CD8-positive, alpha-beta memory T cell (primary cell): ENCODE measurements at regions not wholly inside any gene's neighbourhood (a gene's known extent, or its start where the extent isn't known, plus 50 kb on each side); places are given as distances from the start of the nearest gene placed in this dataset.

ENCODE experiments used
- CTCF ChIA-PET: fragments of 350-600 bp; sonication (Branson Sonifier 250); formaldehyde crosslinking; loops from one replicate; lab custom pipeline; 2021; ENCODE audit warnings: antibody characterized with exemption; lab: Charles Lee
- POLR2A ChIA-PET: fragments of 350-600 bp; sonication (Branson Sonifier 250); formaldehyde crosslinking; loops from one replicate; lab custom pipeline; 2021; ENCODE audit warnings: antibody characterized with exemption; lab: Charles Lee
- DNase-seq, 5 donors: peaks; one replicate each; pipeline versions ENCODE4 v3.0.0 to v3.0.0-alpha.2; 2020 to 2022; ENCODE audit warnings: mixed read lengths in 1 of 5
- H3K27ac ChIP-seq: one replicate; pipeline ENCODE4 v1.7.0; 2013; ENCODE audit warnings: low read depth, mild to moderate bottlenecking, low read length, moderate library complexity
- H3K27me3 ChIP-seq: 2 replicates; pipeline ENCODE4 v1.7.0; 2013; ENCODE audit warnings: low read length, mild to moderate bottlenecking; ENCODE audit not compliant: insufficient read depth, poor library complexity, severe bottlenecking
- H3K36me3 ChIP-seq: 2 replicates; pipeline ENCODE4 v1.7.0; 2013; ENCODE audit warnings: mild to moderate bottlenecking, low read length, moderate library complexity; ENCODE audit not compliant: insufficient read depth
- H3K4me1 ChIP-seq: 2 replicates; pipeline ENCODE4 v1.7.0; 2013; ENCODE audit warnings: mild to moderate bottlenecking, low read length, moderate library complexity; ENCODE audit not compliant: insufficient read depth
- H3K4me3 ChIP-seq: 2 replicates; pipeline ENCODE4 v1.7.0; 2013; ENCODE audit warnings: mild to moderate bottlenecking, low read length
- H3K9me3 ChIP-seq: 2 replicates; pipeline ENCODE4 v1.7.0; 2013; ENCODE audit warnings: mild to moderate bottlenecking, low read length
- H3K27ac Mint-ChIP-seq, 8 donors: one replicate each; pipeline ENCODE4 v1.8.0; 2020 to 2021; ENCODE audit warnings: mixed read lengths in 8 of 8, mild to moderate bottlenecking in 6 of 8, inconsistent platforms in 3 of 8, moderate library complexity in 3 of 8
- H3K27me3 Mint-ChIP-seq, 2 donors: one replicate each; pipeline ENCODE4 v1.8.0; 2020 to 2021; ENCODE audit warnings: mixed read lengths in 2 of 2, mild to moderate bottlenecking in 1 of 2, moderate library complexity in 1 of 2
- H3K36me3 Mint-ChIP-seq, 3 donors: one replicate each; pipeline ENCODE4 v1.8.0; 2020 to 2021; ENCODE audit warnings: mixed read lengths in 3 of 3, inconsistent platforms in 1 of 3, mild to moderate bottlenecking in 1 of 3
- H3K4me1 Mint-ChIP-seq, 3 donors: one replicate each; pipeline ENCODE4 v1.8.0; 2020 to 2021; ENCODE audit warnings: mixed read lengths in 3 of 3, inconsistent platforms in 1 of 3, mild to moderate bottlenecking in 1 of 3
- H3K4me3 Mint-ChIP-seq, 7 donors: one replicate each; pipeline ENCODE4 v1.8.0; 2020 to 2021; ENCODE audit warnings: mixed read lengths in 7 of 7, mild to moderate bottlenecking in 6 of 7, moderate library complexity in 4 of 7, inconsistent platforms in 2 of 7
- H3K9me3 Mint-ChIP-seq, 5 donors: one replicate each; pipeline ENCODE4 v1.8.0; 2020 to 2022; ENCODE audit warnings: mixed read lengths in 5 of 5, mild to moderate bottlenecking in 3 of 5, moderate library complexity in 2 of 5, inconsistent platforms in 1 of 5

DNA sequence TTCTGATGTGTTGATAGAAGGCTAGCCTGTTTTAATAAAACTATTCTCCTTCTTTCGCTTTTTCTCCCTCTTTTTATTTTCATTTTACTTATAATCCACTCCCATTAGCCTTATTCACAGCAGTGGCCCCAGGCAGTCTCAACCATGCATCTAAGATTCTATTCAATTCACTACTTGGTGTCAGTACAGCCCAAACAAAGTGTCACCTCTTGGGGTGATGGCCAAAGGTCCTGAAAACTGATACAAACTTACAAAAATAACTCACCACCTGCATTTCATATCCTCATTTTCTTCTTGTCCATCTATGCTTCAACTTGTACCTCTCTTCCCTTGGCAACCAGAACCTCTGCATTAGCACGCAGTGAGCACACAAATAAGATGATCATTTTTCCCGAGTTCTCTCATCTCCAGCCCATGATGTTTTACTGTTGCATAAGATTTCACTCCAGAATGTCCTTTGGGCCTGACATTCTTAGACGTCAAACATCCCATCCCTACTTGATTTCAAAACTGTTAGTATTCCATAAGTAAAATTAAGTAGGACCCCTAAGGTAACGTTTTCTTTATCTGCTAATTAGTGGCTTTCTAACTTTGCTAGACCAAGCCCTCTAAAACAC, 559.3 kb upstream of the TNP1 start:
- Mint-ChIP-seq H3K27me3 (peaks cover 0 to 4% of the 10 kb centered on the region in 2 donors), H3K9me3 (peaks cover 0 to 2% (median 0%) of the 10 kb centered on the region in 5 donors), H3K4me3 (no peak overlapping the region), H3K27ac (no peak overlapping the region), H3K4me1 (no peaks in the 10 kb centered on the region), H3K36me3 (peaks cover 0 to 7% (median 0%) of the 10 kb centered on the region in 3 donors)
- no peaks in the 10 kb centered on the region for H3K4me1 ChIP-seq
- ChIA-PET POLR2A (no interaction called here), CTCF (no interaction called here)
- H3K27ac ChIP-seq: no peak overlapping the region
- H3K9me3 ChIP-seq: no peaks in the 10 kb centered on the region
- DNase-seq: no peak
- H3K36me3 ChIP-seq: no peaks in the 10 kb centered on the region
- H3K27me3 ChIP-seq: no peaks in the 10 kb centered on the region
- no peak overlapping the region for H3K4me3 ChIP-seq

DNA sequence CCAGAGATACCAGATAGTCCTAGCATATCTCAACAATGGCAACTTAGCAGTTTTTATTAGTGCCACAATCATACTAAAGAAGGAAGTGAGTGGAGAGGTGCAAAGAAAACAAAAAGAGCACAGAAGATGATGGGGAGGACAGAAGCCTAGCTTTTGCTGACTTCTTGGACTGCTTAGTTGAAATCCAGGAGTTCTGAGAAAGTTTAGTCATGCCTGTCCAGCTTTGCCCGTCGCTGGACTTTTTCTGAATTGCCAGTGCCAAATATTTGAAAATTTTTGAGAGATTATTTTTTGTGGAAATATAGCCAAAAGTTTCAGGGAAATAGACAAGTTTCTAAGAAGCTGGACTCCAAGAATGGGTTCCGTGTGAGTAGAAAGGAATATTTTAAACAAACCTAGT, 558.7 kb upstream of the TNP1 start:
- Mint-ChIP-seq H3K4me3 (no peak overlapping the region), H3K36me3 (peaks cover 0 to 7% (median 0%) of the 10 kb centered on the region in 3 donors), H3K9me3 (peaks cover 0 to 2% (median 0%) of the 10 kb centered on the region in 5 donors), H3K4me1 (no peaks in the 10 kb centered on the region), H3K27ac (no peak overlapping the region), H3K27me3 (peaks cover 0 to 4% of the 10 kb centered on the region in 2 donors)
- Histone ChIP-seq H3K36me3 (no peaks in the 10 kb centered on the region), H3K9me3 (no peaks in the 10 kb centered on the region), H3K27ac (no peak overlapping the region), H3K27me3 (no peaks in the 10 kb centered on the region), H3K4me1 (no peaks in the 10 kb centered on the region), H3K4me3 (no peak overlapping the region)
- ChIA-PET CTCF (no interaction called here), POLR2A (no interaction called here)
- no peak for DNase-seq

DNA sequence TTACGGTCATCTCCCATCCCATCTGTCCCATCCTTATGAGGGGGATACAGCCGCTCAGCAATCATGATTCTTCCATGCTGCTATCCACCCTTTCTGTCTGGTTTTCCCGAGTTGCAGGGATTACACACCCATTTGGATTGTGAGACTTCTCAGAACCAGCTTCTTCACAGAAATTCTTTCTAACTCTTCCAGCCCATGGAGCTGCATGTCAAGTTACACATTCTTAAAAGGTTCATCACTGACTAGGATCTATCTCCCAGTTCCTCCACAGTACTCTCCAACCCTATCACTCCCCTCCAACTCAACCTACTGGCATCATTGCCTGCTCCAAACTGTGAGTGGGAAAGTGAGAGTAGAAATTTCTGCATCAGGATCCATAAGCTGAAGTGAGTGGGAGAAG, 558.2 kb upstream of the TNP1 start:
- Histone ChIP-seq H3K27me3 (no peaks in the 10 kb centered on the region), H3K27ac (no peak overlapping the region), H3K4me3 (no peak overlapping the region), H3K9me3 (no peaks in the 10 kb centered on the region), H3K36me3 (no peaks in the 10 kb centered on the region), H3K4me1 (no peaks in the 10 kb centered on the region)
- H3K27ac Mint-ChIP-seq: no peak overlapping the region
- H3K4me1 Mint-ChIP-seq: no peaks in the 10 kb centered on the region
- peaks cover 1 to 4% of the 10 kb centered on the region in 2 donors for H3K27me3 Mint-ChIP-seq
- peaks cover 0 to 7% (median 0%) of the 10 kb centered on the region in 3 donors for H3K36me3 Mint-ChIP-seq
- POLR2A ChIA-PET: no interaction called here
- no peak overlapping the region for H3K4me3 Mint-ChIP-seq
- H3K9me3 Mint-ChIP-seq: peaks cover 0 to 2% (median 0%) of the 10 kb centered on the region in 5 donors
- CTCF ChIA-PET: no interaction called here
- DNase-seq: no peak

DNA sequence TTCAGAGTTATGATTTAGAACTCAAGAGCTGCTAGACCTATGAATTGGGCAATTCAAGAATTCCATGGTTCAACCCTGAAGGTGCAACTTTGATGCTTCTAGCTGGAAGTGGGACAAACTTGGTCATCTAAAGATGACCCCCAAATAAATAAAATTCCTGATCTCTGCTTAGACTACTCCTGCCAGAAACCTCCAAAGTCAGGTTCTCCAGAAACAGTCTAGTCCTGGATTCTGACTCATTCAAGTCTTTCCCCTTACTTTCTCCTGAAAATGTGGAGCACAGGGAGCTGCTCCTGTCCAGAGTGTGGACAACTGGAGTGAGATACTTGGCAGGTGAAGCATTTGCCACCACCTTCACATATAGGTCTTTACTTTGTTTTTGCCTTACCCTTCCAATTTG, 557.7 kb upstream of the TNP1 start:
- Histone ChIP-seq H3K36me3 (no peaks in the 10 kb centered on the region), H3K27ac (no peak overlapping the region), H3K4me1 (no peaks in the 10 kb centered on the region), H3K27me3 (no peaks in the 10 kb centered on the region), H3K9me3 (no peaks in the 10 kb centered on the region), H3K4me3 (no peak overlapping the region)
- no peak for DNase-seq
- Mint-ChIP-seq H3K4me3 (no peak overlapping the region), H3K4me1 (no peaks in the 10 kb centered on the region), H3K27me3 (peaks cover 1 to 4% of the 10 kb centered on the region in 2 donors), H3K36me3 (peaks cover 0 to 8% (median 0%) of the 10 kb centered on the region in 3 donors), H3K9me3 (peaks cover 0 to 2% (median 0%) of the 10 kb centered on the region in 5 donors), H3K27ac (no peak overlapping the region)
- CTCF ChIA-PET: no interaction called here
- POLR2A ChIA-PET: no interaction called here

DNA sequence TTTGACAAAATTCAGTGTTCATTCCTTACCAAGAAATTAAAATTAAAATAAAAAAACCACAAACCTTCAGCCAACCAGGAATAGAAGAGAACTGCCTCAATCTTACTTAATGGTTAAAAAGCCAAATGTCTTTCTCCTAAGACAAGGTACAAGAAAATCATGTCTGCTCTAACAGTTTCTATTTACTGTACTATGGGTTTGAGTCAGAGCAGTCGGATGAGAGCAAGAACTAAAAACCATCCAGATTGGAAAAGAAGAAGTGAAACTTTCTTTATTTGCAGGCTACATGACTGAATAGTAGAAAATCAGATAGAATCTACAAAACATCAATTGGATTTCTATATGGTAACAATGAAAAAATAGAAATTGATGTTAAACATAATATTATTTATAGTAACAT, 555.5 kb upstream of the TNP1 start:
- CTCF ChIA-PET: no interaction called here
- H3K4me1 Mint-ChIP-seq: no peaks in the 10 kb centered on the region
- H3K27ac Mint-ChIP-seq: no peak overlapping the region
- H3K9me3 Mint-ChIP-seq: peaks cover 0 to 2% (median 0%) of the 10 kb centered on the region in 5 donors
- H3K27me3 Mint-ChIP-seq: peaks cover 1 to 4% of the 10 kb centered on the region in 2 donors
- no peak overlapping the region for H3K4me3 Mint-ChIP-seq
- H3K4me1 ChIP-seq: no peaks in the 10 kb centered on the region
- no peaks in the 10 kb centered on the region for H3K36me3 ChIP-seq
- POLR2A ChIA-PET: no interaction called here
- H3K4me3 ChIP-seq: no peak overlapping the region
- H3K27ac ChIP-seq: no peak overlapping the region
- no peaks in the 10 kb centered on the region for H3K27me3 ChIP-seq
- peaks cover 0 to 8% (median 0%) of the 10 kb centered on the region in 3 donors for H3K36me3 Mint-ChIP-seq
- no peak for DNase-seq
- no peaks in the 10 kb centered on the region for H3K9me3 ChIP-seq

DNA sequence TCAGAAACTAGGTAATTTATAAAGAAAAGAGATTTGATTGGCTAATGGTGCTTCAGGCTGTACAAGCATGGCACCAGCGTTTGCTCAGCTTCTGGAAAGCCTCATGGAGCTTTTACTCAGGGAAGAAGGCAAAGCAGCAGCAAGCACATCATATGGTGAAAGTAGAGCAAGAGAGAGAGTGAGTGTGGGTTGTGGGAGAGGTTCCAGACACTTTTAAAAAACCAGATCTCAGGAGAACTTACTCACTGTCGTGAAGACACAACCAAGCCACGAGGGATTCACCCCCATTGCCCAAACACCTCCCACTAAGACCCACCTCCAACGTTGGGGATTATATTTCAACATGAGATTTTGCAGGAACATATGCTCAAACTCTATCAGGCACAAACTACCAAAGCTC, 554.6 kb upstream of the TNP1 start:
- no peak overlapping the region for H3K4me3 Mint-ChIP-seq
- Histone ChIP-seq H3K27ac (no peak overlapping the region), H3K27me3 (no peaks in the 10 kb centered on the region), H3K9me3 (no peaks in the 10 kb centered on the region), H3K4me1 (no peaks in the 10 kb centered on the region), H3K4me3 (no peak overlapping the region), H3K36me3 (no peaks in the 10 kb centered on the region)
- H3K36me3 Mint-ChIP-seq: peaks cover 0 to 7% (median 0%) of the 10 kb centered on the region in 3 donors
- no peak for DNase-seq
- H3K9me3 Mint-ChIP-seq: no peaks in the 10 kb centered on the region
- peaks cover 1 to 4% of the 10 kb centered on the region in 2 donors for H3K27me3 Mint-ChIP-seq
- no peak overlapping the region for H3K27ac Mint-ChIP-seq
- POLR2A ChIA-PET: no interaction called here
- CTCF ChIA-PET: no interaction called here
- H3K4me1 Mint-ChIP-seq: no peaks in the 10 kb centered on the region

DNA sequence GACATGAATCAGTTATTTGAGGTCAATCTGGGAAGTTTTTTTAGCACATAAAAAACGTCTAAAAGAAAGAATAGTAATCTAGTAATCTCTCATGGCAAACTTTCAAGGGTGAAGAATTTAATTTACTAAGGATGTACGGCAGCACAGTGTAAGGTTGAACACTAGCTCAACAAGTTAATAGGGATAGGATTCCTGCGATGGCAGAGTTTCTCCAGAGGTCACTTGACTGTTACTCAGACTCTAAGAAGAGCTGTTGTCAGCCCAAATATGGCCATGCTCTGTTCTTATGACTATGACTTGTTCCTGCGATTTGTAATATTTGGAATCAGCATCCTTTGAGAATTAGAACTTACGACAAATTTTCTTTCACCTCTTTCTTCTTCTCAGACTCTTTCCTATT, 553.3 kb upstream of the TNP1 start:
- peaks cover 0 to 1% of the 10 kb centered on the region in 2 donors for H3K27me3 Mint-ChIP-seq
- H3K27ac Mint-ChIP-seq: no peak overlapping the region
- CTCF ChIA-PET: no interaction called here
- Histone ChIP-seq H3K27me3 (no peaks in the 10 kb centered on the region), H3K9me3 (no peaks in the 10 kb centered on the region), H3K4me3 (no peak overlapping the region), H3K4me1 (no peaks in the 10 kb centered on the region), H3K36me3 (no peaks in the 10 kb centered on the region), H3K27ac (no peak overlapping the region)
- H3K36me3 Mint-ChIP-seq: peaks cover 0 to 2% (median 0%) of the 10 kb centered on the region in 3 donors
- POLR2A ChIA-PET: no interaction called here
- H3K4me1 Mint-ChIP-seq: no peaks in the 10 kb centered on the region
- H3K9me3 Mint-ChIP-seq: no peaks in the 10 kb centered on the region
- no peak for DNase-seq
- H3K4me3 Mint-ChIP-seq: no peak overlapping the region

DNA sequence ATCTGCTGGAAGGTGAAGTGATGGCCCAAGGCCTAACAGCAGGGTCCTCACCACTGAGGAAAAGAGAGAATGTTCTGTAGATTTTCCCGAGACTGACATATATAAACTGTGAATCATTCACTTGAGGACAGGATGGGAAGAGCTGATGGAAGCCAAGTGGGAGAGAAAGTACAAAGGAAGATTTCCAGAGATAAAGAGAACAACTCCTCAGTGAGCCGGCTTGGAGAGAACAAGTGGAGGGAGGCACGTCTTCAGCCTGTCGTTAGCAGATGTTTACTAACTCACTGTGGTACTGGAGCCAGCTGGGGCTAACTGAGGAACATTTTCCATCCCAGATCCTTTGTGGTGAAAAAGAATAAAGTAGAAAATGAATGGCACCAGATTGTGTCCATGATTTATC, 552.9 kb upstream of the TNP1 start:
- no peaks in the 10 kb centered on the region for H3K9me3 ChIP-seq
- H3K27me3 ChIP-seq: no peaks in the 10 kb centered on the region
- no peaks in the 10 kb centered on the region for H3K4me1 ChIP-seq
- Mint-ChIP-seq H3K27me3 (peaks cover 0 to 1% of the 10 kb centered on the region in 2 donors), H3K27ac (no peak overlapping the region), H3K4me3 (no peak overlapping the region), H3K36me3 (peaks cover 0 to 2% (median 0%) of the 10 kb centered on the region in 3 donors), H3K4me1 (no peaks in the 10 kb centered on the region), H3K9me3 (no peaks in the 10 kb centered on the region)
- no peak for DNase-seq
- ChIA-PET CTCF (no interaction called here), POLR2A (no interaction called here)
- no peak overlapping the region for H3K4me3 ChIP-seq
- no peaks in the 10 kb centered on the region for H3K36me3 ChIP-seq
- H3K27ac ChIP-seq: no peak overlapping the region
